Skeletal muscle satellite cell (primary cell): ENCODE measurements at regions not wholly inside any gene's neighbourhood (a gene's known extent, or its start where the extent isn't known, plus 50 kb on each side); places are given as distances from the start of the nearest gene placed in this dataset.
"Not testable (repeated sequence)": the region's sequence is repeated elsewhere in the genome, so short reads cannot be mapped to it uniquely, and the experiment has no call there.

Experiments
- H3K27me3 ChIP-seq: 2 replicates; pipeline ENCODE4 v1.7.0; 2013; ENCODE audit warnings: low read length; ENCODE audit not compliant: control insufficient read depth, insufficient read depth
- H3K36me3 ChIP-seq: 2 replicates; pipeline ENCODE4 v1.7.0; 2013; ENCODE audit warnings: mild to moderate bottlenecking, control low read depth, low read length; ENCODE audit not compliant: insufficient read depth
- H3K4me1 ChIP-seq: 2 replicates; pipeline ENCODE4 v1.7.0; 2013; ENCODE audit warnings: low read length; ENCODE audit not compliant: control insufficient read depth, insufficient read depth
- H3K4me2 ChIP-seq: 2 replicates; pipeline ENCODE4 v1.7.0; 2013; ENCODE audit warnings: mild to moderate bottlenecking, low read length
- H3K4me3 ChIP-seq: 2 replicates; pipeline ENCODE4 v1.7.0; 2013; ENCODE audit warnings: low read length
- H3K9ac ChIP-seq: 2 replicates; pipeline ENCODE4 v1.7.0; 2013; ENCODE audit warnings: mild to moderate bottlenecking, low read depth, low read length, moderate library complexity
- H3K9me3 ChIP-seq: replicated peaks from 2 replicates; pipeline ENCODE4 v1.7.0; 2013; ENCODE audit warnings: mild to moderate bottlenecking, control low read depth, low read length

- H3K27me3 ChIP-seq: no peaks in the 10 kb centered on the region
- H3K4me2 ChIP-seq: no peak overlapping the region
- H3K9me3 ChIP-seq: no peaks in the 10 kb centered on the region
- H3K4me3 ChIP-seq: no peak overlapping the region
- no peak overlapping the region for H3K9ac ChIP-seq
- H3K36me3 ChIP-seq: no peaks in the 10 kb centered on the region
- no peaks in the 10 kb centered on the region for H3K4me1 ChIP-seq
Measured at GRCh38 chr2:125642032-125642431, 1013.9 kb upstream of the GYPC start.

- Histone ChIP-seq H3K4me2 (no peak overlapping the region), H3K4me3 (no peak overlapping the region), H3K9me3 (no peaks in the 10 kb centered on the region), H3K36me3 (no peaks in the 10 kb centered on the region), H3K9ac (no peak overlapping the region), H3K4me1 (no peaks in the 10 kb centered on the region), H3K27me3 (no peaks in the 10 kb centered on the region)
Measured at GRCh38 chr2:125643128-125643527, 1012.8 kb upstream of the GYPC start.

- H3K4me3 ChIP-seq: no peak overlapping the region
- no peaks in the 10 kb centered on the region for H3K4me1 ChIP-seq
- H3K9me3 ChIP-seq: no peaks in the 10 kb centered on the region
- H3K9ac ChIP-seq: no peak overlapping the region
- no peaks in the 10 kb centered on the region for H3K27me3 ChIP-seq
- no peaks in the 10 kb centered on the region for H3K36me3 ChIP-seq
- no peak overlapping the region for H3K4me2 ChIP-seq
Measured at GRCh38 chr2:125643585-125643984, 1012.4 kb upstream of the GYPC start.

- H3K4me3 ChIP-seq: no peak overlapping the region
- peaks cover 4% of the 10 kb centered on the region for H3K9me3 ChIP-seq
- no peaks in the 10 kb centered on the region for H3K4me1 ChIP-seq
- no peaks in the 10 kb centered on the region for H3K36me3 ChIP-seq
- H3K9ac ChIP-seq: no peak overlapping the region
- H3K4me2 ChIP-seq: no peak overlapping the region
- no peaks in the 10 kb centered on the region for H3K27me3 ChIP-seq
Measured at GRCh38 chr2:125644257-125644656, 1011.7 kb upstream of the GYPC start.

GRCh38 chr2:125652280-125652679 lies 1003.7 kb upstream of the GYPC start:
- no peak overlapping the region for H3K9ac ChIP-seq
- H3K4me2 ChIP-seq: no peak overlapping the region
- H3K4me1 ChIP-seq: no peaks in the 10 kb centered on the region
- H3K9me3 ChIP-seq: peaks cover 4% of the 10 kb centered on the region
- H3K36me3 ChIP-seq: no peaks in the 10 kb centered on the region
- H3K4me3 ChIP-seq: no peak overlapping the region
- no peaks in the 10 kb centered on the region for H3K27me3 ChIP-seq

GRCh38 chr2:125654226-125654625 lies 1001.7 kb upstream of the GYPC start:
- Histone ChIP-seq H3K4me2 (no peak overlapping the region), H3K27me3 (no peaks in the 10 kb centered on the region), H3K4me3 (no peak overlapping the region), H3K9ac (no peak overlapping the region), H3K4me1 (no peaks in the 10 kb centered on the region), H3K36me3 (no peaks in the 10 kb centered on the region), H3K9me3 (no peaks in the 10 kb centered on the region)

GRCh38 chr2:125656190-125656589 lies 999.8 kb upstream of the GYPC start:
- no peak overlapping the region for H3K9ac ChIP-seq
- no peaks in the 10 kb centered on the region for H3K9me3 ChIP-seq
- H3K4me2 ChIP-seq: no peak overlapping the region
- H3K36me3 ChIP-seq: no peaks in the 10 kb centered on the region
- no peak overlapping the region for H3K4me3 ChIP-seq
- H3K4me1 ChIP-seq: no peaks in the 10 kb centered on the region
- no peaks in the 10 kb centered on the region for H3K27me3 ChIP-seq

- Histone ChIP-seq H3K27me3 (no peaks in the 10 kb centered on the region), H3K36me3 (no peaks in the 10 kb centered on the region), H3K9me3 (peaks cover 5% of the 10 kb centered on the region), H3K4me1 (no peaks in the 10 kb centered on the region), H3K4me3 (no peak overlapping the region), H3K4me2 (no peak overlapping the region), H3K9ac (no peak overlapping the region)
Measured at GRCh38 chr2:125658583-125658982, 997.4 kb upstream of the GYPC start.

- H3K4me2 ChIP-seq, H3K27me3 ChIP-seq, H3K36me3 ChIP-seq, H3K4me1 ChIP-seq, H3K4me3 ChIP-seq, H3K9ac ChIP-seq, H3K9me3 ChIP-seq: not testable (repeated sequence)
Measured at GRCh38 chr2:125660369-125660768, 995.6 kb upstream of the GYPC start.

- H3K9ac ChIP-seq: no peak overlapping the region
- no peak overlapping the region for H3K4me3 ChIP-seq
- no peaks in the 10 kb centered on the region for H3K36me3 ChIP-seq
- peaks cover 1% of the 10 kb centered on the region for H3K9me3 ChIP-seq
- no peaks in the 10 kb centered on the region for H3K27me3 ChIP-seq
- no peaks in the 10 kb centered on the region for H3K4me1 ChIP-seq
- H3K4me2 ChIP-seq: no peak overlapping the region
Measured at GRCh38 chr2:125667630-125668029, 988.3 kb upstream of the GYPC start.

- no peaks in the 10 kb centered on the region for H3K4me1 ChIP-seq
- H3K9me3 ChIP-seq: no peaks in the 10 kb centered on the region
- no peak overlapping the region for H3K4me3 ChIP-seq
- H3K9ac ChIP-seq: no peak overlapping the region
- H3K4me2 ChIP-seq: no peak overlapping the region
- no peaks in the 10 kb centered on the region for H3K36me3 ChIP-seq
- H3K27me3 ChIP-seq: no peaks in the 10 kb centered on the region
Measured at GRCh38 chr2:125679903-125680302, 976.1 kb upstream of the GYPC start.

GRCh38 chr2:125680809-125681208 lies 975.1 kb upstream of the GYPC start:
- Histone ChIP-seq H3K36me3 (no peaks in the 10 kb centered on the region), H3K4me3 (no peak overlapping the region), H3K4me2 (no peak overlapping the region), H3K4me1 (no peaks in the 10 kb centered on the region), H3K9me3 (no peaks in the 10 kb centered on the region), H3K27me3 (no peaks in the 10 kb centered on the region), H3K9ac (no peak overlapping the region)
